ENCODE measurements at regions not wholly inside any gene's neighbourhood (a gene's known extent, or its start where the extent isn't known, plus 50 kb on each side); places are given as distances from the start of the nearest gene placed in this dataset.

GRCh38 chr12:62192180-62192902 lies 67.9 kb upstream of the USP15 start (continued):
- TF ChIP-seq PATZ1 (CRISPR knock-in tag; IDR thresholded peaks at IDR 0.05; ENCODE audit: borderline replicate concordance) (no peak), TCF15 (CRISPR knock-in tag; IDR thresholded peaks at IDR 0.05) (no peak), MYBL2 (IDR thresholded peaks at IDR 0.05; ENCODE audit: low read depth) (peak; percentile 45; the same call in 1 of the 2 replicates), MYBL2 (CRISPR knock-in tag; IDR thresholded peaks at IDR 0.05; ENCODE audit: borderline replicate concordance) (no peak), SMC3 (conservative IDR thresholded peaks at IDR 0.05; ENCODE audit: insufficient read depth, low read depth, low read length) (peak; percentile 48), STAT6 (CRISPR knock-in tag; IDR thresholded peaks at IDR 0.05) (no peak), RAD21 (CRISPR knock-in tag; conservative IDR thresholded peaks at IDR 0.05 in 1 of 2, IDR thresholded peaks at IDR 0.05 in 1 of 2) (peak; percentile 81 to 84), ZBTB49 (CRISPR knock-in tag; IDR thresholded peaks at IDR 0.05; ENCODE audit: borderline replicate concordance) (no peak), ERF (CRISPR knock-in tag; IDR thresholded peaks at IDR 0.05) (no peak), DEAF1 (CRISPR knock-in tag; IDR thresholded peaks at IDR 0.05) (peak; percentile 73), SIN3A (IDR thresholded peaks at IDR 0.05; ENCODE audit: borderline replicate concordance in 2 of 2, control insufficient read depth in 1 of 2, low read depth in 2 of 2, low read length in 2 of 2) (no peak), THAP7 (CRISPR knock-in tag; IDR thresholded peaks at IDR 0.05) (no peak), RBM14 (IDR thresholded peaks at IDR 0.05; ENCODE audit: borderline replicate concordance, insufficient read depth, low read depth, low read length) (no peak), ZNF655 (CRISPR knock-in tag; IDR thresholded peaks at IDR 0.05) (no peak)

All from K562 (cell line).